ENCODE measurements at regions not wholly inside any gene's neighbourhood (a gene's known extent, or its start where the extent isn't known, plus 50 kb on each side); places are given as distances from the start of the nearest gene placed in this dataset.

- TF ChIP-seq CTCF (IDR thresholded peaks at IDR 0.05; ENCODE audit: low read depth, low read length, missing input control): no peak
- no peak for TF ChIP-seq HNF4G (IDR thresholded peaks at IDR 0.05)
- no peak for TF ChIP-seq TAF1 (conservative IDR thresholded peaks at IDR 0.05)
- TF ChIP-seq GABPA (IDR thresholded peaks at IDR 0.05 in 1 of 2, conservative IDR thresholded peaks at IDR 0.05 in 1 of 2): no peak
- TF ChIP-seq YY1 (IDR thresholded peaks at IDR 0.05): no peak
- TF ChIP-seq RXRA (IDR thresholded peaks at IDR 0.05): no peak
- TF ChIP-seq RAD21 (IDR thresholded peaks at IDR 0.05): no peak
Measured at GRCh38 chr18:73724958-73725357, 422.7 kb downstream of the FBXO15 start.

All from liver (tissue), 3 donors.